GM20000 (cell line): ENCODE measurements at regions not wholly inside any gene's neighbourhood (a gene's known extent, or its start where the extent isn't known, plus 50 kb on each side); places are given as distances from the start of the nearest gene placed in this dataset.
A peak's percentile ranks its signal among the peaks of the same experiment; 100 is the strongest.

Experiments used
- DNase-seq: peaks from one replicate; pipeline ENCODE4 v3.0.0; 2012; ENCODE audit warnings: low spot score
- CTCF ChIP-seq: IDR thresholded peaks from 2 replicates; pipeline ENCODE4 v1.5.1; 2012; ENCODE audit warnings: mild to moderate bottlenecking, control low read depth; ENCODE audit errors: extremely low read depth, missing control alignments

DNA sequence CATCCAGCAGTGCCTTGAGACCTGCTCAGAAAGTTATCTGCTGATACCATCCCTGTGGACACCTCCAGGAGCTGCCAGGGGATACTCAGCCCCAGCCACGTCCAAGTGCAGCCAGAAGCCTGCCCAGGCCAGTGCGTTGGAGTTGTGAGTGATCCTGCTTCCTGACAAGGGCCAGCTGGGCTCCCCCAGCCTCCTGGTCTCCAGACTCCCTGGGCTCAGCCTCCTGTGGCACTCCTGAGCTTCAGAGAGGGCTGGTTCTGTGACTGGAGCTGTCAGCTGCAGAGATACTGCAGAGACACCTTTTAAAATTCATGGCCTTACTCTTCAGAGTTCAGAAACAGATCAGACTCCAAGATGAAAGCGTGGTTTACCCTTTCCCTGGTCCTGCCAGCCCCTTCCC lies 515.9 kb downstream of the CD83 start:
- TF ChIP-seq CTCF: no peak
- no peak for DNase-seq

- TF ChIP-seq CTCF: no peak
- DNase-seq: no peak
These were observed 516.5 kb downstream of the CD83 start for GRCh38 chr6:14634072-14634471.

- no peak for DNase-seq
- no peak for TF ChIP-seq CTCF
These were observed 517.6 kb downstream of the CD83 start for GRCh38 chr6:14635195-14635594.

DNA sequence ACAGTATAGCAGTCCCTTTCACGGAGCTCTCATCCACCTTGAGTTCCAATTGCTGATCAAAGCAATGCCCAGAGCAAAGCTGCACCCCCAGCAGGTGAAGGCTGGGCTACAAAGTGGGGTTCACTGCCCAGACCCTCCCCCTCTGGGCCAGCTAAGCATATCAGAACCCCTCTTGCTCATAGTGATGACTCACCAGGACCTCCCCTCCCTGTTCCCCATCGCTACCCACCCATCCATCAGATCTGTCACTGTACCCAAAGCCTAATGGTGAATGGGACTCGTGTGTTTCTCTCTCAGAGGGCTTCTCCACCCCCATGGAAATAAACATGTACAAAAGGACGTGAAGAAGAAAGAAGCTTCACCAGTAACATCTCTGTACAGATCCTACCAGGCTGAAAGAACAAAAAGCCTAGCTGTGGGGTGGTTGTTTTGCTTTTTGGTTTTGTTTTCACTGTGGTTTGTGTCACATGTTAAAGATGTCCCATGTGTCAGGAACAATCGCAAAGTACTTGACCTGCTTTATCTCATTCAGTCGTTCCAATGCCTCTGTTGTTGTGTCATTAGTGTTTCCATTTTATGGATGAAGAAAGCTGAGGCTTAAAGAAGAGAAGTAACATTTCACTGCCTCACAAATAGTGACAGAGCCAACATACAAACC lies 518.5 kb downstream of the CD83 start:
- TF ChIP-seq CTCF: no peak
- peak; percentile 34 for DNase-seq

DNA sequence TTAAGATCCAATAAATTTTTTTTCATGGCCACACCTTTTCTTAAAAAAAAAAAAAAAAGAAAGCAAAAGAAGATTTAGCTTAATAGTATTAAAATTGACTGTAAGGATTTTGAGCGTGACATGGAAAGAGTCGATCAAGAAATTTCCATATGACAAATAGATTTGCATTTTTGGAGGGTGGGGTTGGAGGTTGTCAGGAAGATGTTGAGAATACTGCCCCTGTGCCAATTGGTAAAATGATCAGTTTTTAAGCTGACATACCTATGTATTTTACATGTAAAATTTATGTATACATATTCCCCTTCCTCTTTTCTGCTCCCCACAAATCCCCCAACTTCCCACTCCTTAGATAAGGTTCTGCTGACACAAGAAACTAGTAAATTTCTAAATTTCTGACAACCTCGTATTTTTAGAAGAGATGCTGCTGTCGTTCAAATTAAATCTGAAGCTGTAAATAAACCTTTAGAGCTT lies 520.9 kb downstream of the CD83 start:
- TF ChIP-seq CTCF: no peak
- no peak for DNase-seq

- no peak for TF ChIP-seq CTCF
- DNase-seq: peak; percentile 38
These were observed 521.6 kb downstream of the CD83 start for GRCh38 chr6:14638906-14639761.

DNA sequence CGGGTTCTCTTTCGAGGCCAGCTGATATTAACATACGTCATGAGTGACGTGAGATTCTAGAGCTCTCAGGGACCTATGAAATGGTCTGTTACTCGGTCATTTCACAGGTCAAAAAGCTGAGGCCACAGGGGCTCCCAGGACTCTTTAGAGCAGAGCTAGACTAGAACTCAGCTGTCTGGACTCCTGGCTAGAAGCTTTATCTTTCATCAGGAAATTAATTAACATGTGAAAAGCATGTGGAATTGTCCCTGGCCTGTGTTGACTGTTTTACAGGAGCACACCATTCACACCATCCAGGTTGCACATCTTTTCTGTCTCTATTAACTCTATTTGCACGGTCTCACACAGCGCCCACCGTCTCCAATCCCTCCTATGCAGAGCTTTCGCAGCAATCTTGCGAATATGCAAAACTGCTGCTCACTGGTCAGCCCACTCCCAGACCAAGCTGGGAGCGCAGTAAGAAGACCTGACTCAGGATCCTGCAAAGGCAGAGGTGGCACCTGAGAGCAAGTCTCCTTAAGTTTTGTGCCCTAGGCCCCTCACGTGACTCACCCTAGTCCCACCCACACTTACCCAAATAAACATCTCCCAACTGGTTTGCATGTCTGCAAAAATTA lies 522.5 kb downstream of the CD83 start:
- DNase-seq: no peak
- no peak for TF ChIP-seq CTCF
